ENCODE measurements at regions not wholly inside any gene's neighbourhood (a gene's known extent, or its start where the extent isn't known, plus 50 kb on each side); places are given as distances from the start of the nearest gene placed in this dataset.

DNA sequence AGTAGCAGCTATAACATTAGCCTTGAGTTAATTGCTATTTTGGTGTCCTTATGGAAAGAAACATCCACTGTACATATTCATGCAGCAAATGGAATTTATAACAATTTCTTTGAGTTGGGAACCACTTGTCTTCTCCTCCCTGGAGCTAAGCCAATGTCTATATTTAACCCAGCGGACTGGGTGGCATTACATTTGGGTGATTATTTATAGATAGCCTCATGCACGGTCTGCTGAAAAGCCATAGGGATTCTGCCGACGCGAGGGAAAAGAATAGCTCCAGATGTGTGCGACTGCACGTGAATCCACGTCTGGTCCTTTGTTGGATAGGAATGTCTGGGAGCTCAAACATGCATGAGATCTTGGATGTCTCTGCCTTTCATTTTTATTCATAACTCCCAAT, 157.5 kb upstream of the BRINP1 start:
- no peak for TF ChIP-seq CREB1 (CRISPR knock-in tag; IDR thresholded peaks at IDR 0.05)
- TF ChIP-seq, protein P1, sequence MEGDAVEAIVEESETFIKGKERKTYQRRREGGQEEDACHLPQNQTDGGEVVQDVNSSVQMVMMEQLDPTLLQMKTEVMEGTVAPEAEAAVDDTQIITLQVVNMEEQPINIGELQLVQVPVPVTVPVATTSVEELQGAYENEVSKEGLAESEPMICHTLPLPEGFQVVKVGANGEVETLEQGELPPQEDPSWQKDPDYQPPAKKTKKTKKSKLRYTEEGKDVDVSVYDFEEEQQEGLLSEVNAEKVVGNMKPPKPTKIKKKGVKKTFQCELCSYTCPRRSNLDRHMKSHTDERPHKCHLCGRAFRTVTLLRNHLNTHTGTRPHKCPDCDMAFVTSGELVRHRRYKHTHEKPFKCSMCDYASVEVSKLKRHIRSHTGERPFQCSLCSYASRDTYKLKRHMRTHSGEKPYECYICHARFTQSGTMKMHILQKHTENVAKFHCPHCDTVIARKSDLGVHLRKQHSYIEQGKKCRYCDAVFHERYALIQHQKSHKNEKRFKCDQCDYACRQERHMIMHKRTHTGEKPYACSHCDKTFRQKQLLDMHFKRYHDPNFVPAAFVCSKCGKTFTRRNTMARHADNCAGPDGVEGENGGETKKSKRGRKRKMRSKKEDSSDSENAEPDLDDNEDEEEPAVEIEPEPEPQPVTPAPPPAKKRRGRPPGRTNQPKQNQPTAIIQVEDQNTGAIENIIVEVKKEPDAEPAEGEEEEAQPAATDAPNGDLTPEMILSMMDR (IDR thresholded peaks at IDR 0.05) = no peak
- TF ChIP-seq, protein P2, sequence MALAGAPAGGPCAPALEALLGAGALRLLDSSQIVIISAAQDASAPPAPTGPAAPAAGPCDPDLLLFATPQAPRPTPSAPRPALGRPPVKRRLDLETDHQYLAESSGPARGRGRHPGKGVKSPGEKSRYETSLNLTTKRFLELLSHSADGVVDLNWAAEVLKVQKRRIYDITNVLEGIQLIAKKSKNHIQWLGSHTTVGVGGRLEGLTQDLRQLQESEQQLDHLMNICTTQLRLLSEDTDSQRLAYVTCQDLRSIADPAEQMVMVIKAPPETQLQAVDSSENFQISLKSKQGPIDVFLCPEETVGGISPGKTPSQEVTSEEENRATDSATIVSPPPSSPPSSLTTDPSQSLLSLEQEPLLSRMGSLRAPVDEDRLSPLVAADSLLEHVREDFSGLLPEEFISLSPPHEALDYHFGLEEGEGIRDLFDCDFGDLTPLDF (CRISPR knock-in tag; IDR thresholded peaks at IDR 0.05) = no peak
- TF ChIP-seq SP1 (CRISPR knock-in tag; conservative IDR thresholded peaks at IDR 0.05) = no peak
- TF ChIP-seq TEAD4 (CRISPR knock-in tag; IDR thresholded peaks at IDR 0.05) = no peak
- TF ChIP-seq, protein P3, sequence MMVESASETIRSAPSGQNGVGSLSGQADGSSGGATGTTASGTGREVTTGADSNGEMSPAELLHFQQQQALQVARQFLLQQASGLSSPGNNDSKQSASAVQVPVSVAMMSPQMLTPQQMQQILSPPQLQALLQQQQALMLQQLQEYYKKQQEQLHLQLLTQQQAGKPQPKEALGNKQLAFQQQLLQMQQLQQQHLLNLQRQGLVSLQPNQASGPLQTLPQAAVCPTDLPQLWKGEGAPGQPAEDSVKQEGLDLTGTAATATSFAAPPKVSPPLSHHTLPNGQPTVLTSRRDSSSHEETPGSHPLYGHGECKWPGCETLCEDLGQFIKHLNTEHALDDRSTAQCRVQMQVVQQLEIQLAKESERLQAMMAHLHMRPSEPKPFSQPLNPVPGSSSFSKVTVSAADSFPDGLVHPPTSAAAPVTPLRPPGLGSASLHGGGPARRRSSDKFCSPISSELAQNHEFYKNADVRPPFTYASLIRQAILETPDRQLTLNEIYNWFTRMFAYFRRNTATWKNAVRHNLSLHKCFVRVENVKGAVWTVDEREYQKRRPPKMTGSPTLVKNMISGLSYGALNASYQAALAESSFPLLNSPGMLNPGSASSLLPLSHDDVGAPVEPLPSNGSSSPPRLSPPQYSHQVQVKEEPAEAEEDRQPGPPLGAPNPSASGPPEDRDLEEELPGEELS (CRISPR knock-in tag; IDR thresholded peaks at IDR 0.05) = no peak
- TF ChIP-seq ZNF121 (CRISPR knock-in tag; IDR thresholded peaks at IDR 0.05) = no peak
- TF ChIP-seq, protein P4, sequence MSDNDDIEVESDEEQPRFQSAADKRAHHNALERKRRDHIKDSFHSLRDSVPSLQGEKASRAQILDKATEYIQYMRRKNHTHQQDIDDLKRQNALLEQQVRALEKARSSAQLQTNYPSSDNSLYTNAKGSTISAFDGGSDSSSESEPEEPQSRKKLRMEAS (CRISPR knock-in tag; IDR thresholded peaks at IDR 0.05) = no peak
- TF ChIP-seq, protein P5, sequence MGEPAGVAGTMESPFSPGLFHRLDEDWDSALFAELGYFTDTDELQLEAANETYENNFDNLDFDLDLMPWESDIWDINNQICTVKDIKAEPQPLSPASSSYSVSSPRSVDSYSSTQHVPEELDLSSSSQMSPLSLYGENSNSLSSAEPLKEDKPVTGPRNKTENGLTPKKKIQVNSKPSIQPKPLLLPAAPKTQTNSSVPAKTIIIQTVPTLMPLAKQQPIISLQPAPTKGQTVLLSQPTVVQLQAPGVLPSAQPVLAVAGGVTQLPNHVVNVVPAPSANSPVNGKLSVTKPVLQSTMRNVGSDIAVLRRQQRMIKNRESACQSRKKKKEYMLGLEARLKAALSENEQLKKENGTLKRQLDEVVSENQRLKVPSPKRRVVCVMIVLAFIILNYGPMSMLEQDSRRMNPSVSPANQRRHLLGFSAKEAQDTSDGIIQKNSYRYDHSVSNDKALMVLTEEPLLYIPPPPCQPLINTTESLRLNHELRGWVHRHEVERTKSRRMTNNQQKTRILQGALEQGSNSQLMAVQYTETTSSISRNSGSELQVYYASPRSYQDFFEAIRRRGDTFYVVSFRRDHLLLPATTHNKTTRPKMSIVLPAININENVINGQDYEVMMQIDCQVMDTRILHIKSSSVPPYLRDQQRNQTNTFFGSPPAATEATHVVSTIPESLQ (CRISPR knock-in tag; IDR thresholded peaks at IDR 0.05) = no peak
- TF ChIP-seq ETV6 (CRISPR knock-in tag; IDR thresholded peaks at IDR 0.05) = no peak
- TF ChIP-seq IRF2 (CRISPR knock-in tag; IDR thresholded peaks at IDR 0.05; ENCODE audit: borderline replicate concordance, low read depth) = no peak
- TF ChIP-seq SMAD3 (CRISPR knock-in tag; IDR thresholded peaks at IDR 0.05; ENCODE audit: borderline replicate concordance) = no peak
- TF ChIP-seq CBFB (CRISPR knock-in tag; IDR thresholded peaks at IDR 0.05; ENCODE audit: low read depth) = no peak
